ENCODE measurements at regions not wholly inside any gene's neighbourhood (a gene's known extent, or its start where the extent isn't known, plus 50 kb on each side); places are given as distances from the start of the nearest gene placed in this dataset.

DNA sequence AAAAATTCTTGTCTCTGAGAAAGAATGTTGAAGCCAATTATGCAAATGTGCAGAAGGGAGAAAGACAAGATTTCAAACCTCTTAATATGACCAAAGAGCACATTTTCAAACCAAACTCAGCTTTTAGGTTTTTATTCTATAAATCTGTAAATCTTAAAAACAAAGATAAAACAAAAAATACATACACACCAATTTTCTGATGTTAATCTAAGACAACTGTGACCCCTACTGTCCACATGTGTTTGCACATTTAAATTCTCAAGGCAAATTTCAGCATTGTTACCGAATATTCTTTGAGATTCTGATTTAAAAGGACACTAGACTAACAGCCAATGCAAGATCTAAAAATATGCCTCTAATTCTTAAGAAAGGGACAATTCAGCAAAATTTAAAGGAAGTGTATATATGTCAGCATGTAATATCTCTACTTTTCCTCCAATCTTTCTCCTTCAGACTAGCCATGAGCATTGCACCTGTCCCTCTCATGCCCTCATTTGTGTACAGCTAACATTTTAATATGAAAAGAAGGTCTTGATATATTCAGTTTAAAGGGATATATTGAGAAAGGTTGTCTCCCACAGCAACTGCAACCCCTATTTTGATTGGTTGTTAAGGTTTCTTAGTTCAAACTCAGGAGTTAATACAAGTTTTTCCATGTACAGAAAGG, 417.9 kb downstream of the IPMK start:
- DNase-seq: peak in 1 of 2 experiments; percentile 1

DNA sequence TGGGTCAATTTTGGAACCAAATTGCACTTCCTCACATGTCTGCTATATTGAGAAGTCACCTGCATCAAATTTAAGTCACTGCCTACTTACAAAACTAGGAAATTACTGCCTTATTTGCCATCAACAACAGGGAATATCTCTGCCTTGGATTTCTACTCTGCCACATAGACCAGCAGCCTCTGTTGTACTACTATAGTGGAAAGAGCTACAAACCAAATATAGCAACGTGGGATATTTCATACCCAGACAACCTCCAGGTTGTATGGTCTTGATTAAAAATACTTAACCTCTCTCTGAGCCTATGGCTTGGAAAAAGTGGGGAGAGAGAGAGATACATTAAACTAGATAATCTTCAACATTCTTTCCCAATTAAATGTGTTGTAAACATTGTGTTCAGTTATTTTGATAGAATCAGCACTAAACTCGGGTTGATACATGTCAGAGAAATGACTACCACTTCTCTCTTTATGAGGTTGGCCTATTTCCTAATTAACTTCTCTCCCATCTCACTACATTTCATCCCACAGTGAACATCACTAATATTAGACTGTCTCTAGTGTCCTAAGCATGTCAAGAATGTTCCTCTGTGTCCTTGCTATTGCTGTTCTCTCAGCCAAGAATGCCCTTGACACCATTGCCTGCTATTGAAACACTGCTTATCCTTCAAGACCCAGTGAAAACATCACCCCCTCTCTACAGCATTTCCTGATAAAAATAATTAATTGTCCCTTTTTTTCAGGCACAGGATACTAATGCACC, 421.2 kb downstream of the IPMK start:
- no peak for DNase-seq

DNA sequence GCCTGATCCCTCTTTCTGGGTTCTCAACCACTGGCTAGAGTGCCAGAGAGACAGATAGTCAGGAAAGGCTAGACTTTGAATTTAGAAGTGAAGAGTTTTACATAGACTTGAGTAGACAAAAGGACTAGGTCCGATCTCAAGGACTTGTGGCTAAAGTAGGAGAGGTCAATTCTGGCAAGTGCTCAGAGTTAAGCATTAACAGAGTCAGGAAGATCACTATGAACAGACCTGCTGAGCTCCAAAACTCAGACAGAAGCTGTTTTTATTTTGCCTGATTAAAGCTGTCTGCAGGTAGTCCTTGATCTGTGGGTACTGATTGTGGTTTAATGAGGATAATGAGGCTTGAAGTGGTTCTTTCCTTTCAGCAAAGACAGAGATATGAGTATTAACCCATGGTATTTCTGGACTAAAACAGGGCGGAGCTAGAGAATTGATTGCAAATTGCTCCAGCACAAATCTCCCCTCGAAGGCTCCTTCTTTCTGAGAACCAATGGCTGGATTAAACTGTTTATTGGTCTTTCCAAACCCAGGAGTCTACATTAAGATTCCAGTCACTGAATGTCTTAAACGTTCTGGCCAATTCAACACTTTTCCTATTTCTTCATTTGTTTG, 423.2 kb downstream of the IPMK start:
- peak in 1 of 2 experiments; percentile 3 for DNase-seq

DNA sequence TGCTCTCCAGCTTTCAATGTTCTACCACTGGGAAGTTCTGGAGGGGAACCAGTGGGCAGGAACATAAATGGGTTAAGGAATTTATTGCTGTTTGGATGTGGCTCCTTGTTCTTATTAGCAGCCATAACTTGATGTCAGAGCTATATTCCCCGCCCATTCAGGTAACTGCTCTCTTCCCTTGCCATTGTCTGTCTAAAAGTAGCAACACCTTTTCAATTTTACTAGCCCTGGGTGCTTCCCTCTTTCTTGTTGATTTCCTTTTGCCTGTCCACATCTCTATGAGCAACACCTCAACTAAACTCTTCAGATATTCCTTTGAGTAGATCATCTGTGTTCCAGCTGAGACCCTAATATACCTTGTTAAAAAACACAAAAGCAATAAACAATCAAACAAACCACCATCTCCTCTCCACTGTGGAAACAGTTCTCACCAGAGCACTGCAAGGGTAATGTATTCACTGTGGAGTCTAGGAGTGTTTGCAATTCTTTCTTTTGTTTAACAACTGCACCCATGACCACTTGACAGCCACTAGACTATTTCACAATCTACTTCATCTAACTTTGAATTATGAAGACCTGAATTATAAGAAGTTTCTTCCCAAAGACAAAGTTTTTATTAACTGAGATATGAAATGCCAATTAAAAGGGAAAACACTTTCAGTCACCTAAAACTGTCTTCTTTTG, 436.7 kb downstream of the IPMK start:
- no peak for DNase-seq

DNA sequence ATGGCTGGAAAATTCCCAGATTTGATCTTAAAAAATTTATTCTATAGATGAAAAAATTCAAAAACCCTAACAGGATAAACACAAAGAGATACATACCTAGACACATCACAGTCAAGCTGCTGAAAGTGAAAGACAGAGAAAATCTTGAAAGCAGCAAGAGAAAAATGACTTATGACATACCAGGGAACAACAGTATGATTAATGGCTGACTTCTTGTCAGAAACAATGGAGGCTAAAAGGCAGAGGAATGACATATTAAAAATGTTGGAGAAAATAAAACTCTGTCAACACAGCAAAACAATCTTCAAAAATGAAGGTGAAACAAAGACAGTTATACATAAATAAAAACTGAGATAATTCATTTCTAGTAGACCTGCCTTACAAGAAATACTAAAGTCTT, 442.7 kb downstream of the IPMK start:
- DNase-seq: no peak

DNA sequence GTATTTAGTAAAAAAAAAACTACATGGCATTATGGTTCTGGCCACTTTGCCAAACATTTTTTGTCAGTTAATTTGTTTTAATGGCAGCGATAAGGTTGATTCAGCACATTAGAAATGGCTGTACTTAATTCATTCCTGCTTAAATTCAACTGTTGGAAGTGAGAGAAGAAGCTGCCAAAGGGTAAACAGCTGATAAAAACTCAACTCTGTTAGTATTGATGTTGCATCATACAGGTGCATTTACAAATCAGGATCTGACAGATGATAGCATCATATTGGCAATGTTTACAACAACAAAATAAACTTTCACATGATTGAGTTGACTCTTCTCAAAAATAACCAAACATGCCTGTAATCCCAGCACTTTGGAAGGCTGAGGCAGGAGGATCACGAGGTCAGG, 444.3 kb downstream of the IPMK start:
- no peak for DNase-seq

DNA sequence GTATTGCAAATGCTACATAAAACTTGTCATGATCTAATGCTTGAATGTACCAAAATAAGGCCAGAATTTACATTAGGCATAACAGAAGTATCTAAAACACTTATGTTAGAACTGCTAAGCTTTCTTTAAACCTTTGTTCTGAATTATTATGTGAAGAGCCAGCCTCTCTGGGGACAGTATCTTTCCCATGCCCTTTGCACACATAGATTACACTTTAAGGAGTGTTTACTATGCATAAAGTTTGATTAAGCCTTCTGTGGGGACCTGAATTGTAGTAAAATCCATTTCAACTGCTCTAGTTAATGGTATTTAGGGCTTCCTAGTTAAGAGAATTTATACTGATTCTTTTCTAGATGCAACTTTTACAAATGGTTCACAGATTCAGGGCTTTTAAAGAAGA, 444.7 kb downstream of the IPMK start:
- no peak for DNase-seq

DNA sequence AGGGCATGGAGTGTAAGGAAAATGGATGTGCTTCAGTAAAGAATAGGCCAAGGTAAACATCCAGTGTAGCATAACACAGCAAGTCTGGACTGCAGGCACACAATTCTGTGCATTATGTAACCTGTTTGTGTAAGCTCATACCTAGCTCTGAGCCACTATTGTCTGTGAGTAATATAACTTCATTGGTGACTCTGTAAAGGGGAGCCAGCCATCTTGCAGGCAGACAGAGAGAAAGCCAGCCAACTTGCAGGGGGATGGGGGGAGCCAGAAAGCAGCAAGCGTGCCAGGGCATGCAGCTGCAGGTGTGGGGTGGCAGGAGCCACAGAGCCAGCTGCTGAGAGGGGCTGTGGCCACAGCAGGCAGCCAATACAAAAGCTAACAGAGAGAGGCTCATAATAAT, 449.2 kb downstream of the IPMK start:
- DNase-seq: peak; percentile 28 to 77

DNA sequence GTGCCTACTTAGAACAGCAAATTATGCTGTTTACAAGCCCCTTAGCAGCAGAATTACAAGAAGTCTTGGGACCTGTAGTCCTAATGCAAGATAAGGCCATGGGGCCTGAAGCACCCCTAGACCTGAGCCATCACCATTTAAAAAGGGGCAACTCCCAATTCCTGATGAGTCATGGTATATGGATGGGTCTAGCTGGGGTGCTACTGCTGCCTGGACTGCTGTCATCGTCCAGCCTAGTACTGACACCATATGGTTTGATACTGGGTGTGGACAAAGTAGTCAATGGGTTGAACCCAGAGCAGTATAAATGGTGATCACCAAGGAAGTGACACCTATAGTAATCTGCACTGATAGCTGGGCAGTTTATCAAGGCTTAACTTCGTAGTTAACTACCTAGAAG, 450.0 kb downstream of the IPMK start:
- DNase-seq: no peak

DNA sequence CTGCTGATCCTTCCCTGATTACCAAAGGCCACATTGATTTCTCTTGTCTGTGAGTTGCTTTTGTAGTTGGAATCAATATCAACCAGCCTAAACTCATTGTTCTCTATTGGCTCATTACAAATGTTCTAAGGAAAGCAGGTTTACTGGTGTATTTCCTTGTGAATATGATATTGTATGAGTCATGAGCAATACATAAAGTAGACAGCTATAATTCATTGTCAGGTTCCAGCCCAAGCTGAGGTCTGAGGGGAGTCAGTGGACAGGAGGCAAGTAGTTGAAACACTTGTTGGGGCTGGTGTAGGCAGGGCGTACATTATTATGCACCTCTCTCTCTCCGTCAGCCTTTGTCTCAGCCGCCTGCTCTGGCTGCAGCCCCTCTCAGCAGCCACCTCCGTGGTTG, 451.7 kb downstream of the IPMK start:
- no peak for DNase-seq

DNA sequence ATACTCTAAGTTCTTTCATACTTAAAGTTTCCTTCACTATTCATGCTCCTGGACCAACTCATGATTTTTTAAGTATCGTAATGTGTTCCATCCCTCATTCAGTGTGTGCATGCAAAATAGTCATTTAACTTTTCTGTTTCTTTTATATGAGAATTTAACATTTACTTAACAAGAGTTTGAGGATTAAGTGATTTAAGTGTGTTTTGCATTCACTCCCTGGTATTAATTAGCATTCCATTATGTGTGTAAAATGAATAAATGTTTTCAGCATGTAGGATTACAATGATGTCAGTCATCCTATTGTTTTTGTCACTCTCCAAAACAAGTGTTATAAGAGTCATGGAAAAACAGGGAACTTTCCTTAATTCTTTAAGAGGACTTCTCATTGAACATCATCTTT, 457.7 kb downstream of the IPMK start:
- no peak for DNase-seq

DNA sequence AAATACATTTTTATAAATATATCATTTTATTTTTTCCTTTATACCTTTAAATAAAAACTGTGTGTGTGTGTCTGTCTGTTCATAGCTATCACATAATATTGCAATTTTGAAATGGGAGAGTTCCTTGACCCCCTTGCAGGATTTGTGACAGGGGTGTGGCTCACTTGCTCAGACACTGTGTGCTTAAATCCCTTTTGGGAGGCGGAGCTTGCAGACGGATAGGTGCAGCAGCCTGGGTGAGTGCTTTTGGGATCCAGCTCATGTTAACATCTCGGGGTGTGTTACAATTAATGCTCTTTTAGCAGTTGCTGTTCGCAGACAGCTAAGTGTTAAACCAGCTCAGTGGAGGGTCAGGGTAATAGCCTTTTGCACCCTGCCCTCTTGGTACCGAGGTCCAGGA, 459.8 kb downstream of the IPMK start:
- DNase-seq: no peak

DNA sequence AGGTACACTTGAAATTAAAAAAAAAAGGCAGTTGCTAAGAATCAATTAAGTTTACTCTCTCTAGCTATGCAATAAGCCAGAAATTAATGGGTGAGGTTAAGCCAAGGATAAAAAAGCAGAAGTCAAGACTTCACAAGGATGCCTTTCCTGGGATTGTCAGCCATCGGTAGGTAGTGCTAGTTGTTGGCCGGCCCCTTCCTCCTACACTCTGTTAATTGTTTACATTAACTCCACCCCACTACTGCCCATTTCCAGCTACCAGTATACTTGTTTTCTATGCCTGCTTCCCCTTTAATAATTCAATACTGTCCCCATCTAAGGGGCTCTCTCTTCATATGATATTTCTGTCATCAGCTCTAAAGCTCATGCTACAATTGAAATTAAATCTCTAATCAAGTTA, 461.0 kb downstream of the IPMK start:
- DNase-seq: no peak

DNA sequence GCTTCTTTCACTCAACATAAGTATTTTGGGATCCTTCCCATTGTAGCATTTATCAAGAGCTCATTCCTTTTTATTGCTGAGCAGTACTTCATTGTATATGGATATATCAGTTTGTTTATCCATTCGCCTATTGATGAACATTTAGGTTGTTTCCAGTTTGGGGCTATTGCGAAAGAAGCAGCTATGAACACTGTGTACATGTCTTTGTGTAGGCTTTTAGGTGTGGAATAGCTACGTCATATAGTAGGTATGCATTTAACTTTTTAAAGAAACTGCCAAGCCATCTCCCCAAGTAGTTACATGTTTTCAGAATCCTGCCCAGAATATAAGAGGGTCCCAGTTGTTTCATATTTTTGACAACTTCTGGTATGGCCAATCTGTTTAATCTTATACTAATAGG, 468.1 kb downstream of the IPMK start:
- no peak for DNase-seq

DNA sequence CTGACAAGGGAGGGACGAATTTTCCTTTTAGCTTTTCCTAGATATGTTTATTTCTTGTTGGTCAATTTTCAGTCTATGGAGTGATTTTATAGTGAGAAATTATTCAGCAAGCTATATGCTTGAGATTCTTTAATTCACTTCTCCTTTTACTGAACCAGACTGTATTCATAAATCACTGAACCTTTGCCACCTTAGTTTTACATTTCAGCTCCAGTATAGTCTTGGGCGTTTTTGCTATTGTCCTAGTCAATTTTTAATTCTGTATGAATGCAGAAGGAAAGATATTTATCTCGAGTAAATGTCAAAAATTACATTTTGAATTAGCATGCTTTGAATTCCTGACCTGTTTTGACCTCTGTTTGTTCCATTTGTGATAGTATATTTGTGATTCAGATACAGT, 468.9 kb downstream of the IPMK start:
- no peak for DNase-seq

DNA sequence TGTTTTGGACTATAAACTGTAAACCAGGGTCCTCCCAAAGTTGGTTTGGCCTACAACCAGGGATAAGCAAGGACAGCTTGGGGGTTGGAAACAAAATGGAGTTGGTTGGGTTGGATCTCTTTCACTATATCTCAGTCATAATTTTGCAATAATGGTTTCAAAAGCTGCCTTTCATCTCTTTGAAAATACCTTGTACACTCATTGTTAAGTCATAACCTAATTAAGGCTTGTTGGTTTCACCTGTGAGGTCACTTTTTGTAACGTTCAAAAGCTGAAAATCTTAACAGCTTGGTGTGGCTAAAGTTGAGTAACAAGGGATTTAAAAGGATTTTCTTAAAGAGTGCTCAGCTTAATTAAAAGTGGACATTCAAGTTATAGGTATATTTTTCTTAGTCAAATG, 476.1 kb downstream of the IPMK start:
- no peak for DNase-seq

DNA sequence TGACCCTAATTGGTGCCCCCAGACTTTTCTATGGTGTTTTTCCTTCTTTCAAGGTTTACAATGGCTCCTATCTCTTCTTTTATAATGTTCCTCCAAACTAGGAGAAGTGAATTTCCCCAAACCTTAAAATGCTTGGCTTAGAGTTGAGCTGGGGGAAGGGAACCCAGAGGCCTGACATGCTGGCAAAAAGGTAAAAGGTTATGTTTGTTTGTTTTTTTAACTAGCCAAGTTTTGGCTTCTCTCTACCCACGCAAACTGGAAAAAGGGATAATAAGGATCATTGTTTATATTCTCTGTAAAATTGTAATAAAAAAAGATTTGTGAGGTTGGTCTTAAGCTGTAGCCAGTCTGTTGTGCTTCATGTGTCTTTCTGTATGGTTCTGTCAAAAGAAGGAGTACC, 477.0 kb downstream of the IPMK start:
- DNase-seq: no peak

DNA sequence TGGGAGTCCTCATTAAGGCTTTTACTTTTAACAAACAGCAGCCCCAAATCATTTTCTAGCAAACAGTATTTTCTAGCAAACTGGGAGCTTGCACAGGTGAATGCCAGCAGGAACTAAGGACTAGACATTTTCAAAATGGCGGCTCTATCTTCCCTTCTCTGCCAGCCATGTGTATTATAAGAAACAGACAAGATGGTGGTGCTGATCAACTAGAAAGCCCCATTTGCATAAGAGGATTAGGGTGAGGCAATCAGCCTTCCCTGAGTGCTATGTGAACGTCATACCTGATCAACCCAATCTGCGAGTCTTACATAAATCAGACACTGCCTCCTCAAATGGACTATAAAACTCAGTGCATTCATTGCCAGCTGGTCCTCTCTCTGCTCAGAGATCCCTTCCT, 479.6 kb downstream of the IPMK start:
- DNase-seq: no peak

DNA sequence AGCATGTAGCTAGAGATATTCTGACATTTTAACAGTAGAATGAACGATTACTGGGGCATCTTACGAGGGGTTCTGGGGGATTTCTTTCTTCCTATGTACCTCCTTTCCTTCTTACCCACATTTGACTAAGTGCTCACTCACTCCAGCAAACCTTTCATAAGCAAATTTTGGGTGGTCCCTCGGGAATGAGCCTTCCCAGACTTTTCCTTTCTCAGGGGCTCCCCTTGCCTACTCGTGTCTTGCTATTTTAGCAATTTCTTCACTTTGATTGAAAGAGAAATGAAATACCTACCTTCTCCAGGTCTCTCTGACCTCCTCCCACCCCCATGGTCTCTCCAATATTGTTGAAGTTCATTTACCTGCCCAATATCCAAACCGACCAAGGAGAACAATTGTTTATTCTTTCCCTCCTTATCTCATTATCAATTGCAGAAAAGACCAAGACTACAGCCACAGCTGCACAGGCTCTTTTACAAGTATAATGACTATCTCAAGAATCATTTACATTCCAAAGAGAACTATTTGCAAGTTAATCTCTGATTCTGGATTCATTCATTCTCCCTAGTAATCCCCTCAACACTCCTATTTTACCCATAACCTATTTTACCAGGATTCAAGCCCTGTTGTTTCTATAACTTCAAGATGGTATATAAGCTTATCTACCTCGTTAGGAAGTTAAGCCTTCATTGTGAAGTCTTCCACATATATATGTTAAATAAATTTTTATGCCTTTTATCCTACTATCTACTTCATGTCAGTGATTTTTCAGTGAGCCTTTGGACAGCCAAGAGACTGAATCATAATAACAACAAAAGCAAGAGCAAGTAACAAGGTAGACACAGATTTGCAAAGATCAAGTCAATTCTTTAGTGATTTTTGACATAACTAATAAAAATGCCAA, 480.6 kb downstream of the IPMK start:
- no peak for DNase-seq

DNA sequence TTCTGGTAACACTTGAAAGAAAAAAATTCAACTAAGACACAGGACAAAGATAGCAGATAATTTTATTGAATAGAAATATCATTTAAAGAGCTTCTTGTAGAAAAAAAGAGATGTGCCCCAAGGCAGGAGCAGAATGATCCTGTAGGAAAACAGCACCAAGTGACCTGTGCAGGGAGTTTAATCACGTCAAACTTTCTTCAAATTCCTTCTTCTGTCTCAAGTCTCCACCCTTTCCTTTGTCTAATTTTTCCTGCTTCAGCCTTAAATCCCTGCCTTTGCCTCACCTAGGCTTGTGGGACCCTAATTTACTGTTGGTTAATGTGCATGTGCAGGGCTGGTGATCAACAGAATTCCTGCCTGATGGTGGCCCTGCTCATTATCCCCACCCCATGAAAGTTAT, 481.4 kb downstream of the IPMK start:
- DNase-seq: no peak

DNA sequence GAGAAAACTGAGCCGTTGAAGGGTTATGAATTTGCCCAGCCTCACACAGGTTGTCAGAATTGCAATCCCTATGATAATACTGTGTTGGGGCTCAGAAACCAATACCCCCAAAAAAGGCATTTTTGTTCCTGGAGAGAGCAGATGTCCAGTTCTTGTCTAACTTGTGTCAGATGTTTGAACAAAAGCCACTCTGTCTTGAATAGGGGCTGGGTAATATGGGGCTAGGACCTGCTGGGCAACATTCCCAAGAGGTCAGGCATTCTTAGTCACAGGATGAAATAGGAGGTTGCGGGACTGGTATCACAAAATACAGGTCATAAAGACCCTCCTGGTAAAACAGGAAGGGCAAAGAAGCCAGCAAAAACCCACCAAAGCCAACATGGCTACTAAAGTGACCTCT, 482.1 kb downstream of the IPMK start:
- DNase-seq: no peak

DNA sequence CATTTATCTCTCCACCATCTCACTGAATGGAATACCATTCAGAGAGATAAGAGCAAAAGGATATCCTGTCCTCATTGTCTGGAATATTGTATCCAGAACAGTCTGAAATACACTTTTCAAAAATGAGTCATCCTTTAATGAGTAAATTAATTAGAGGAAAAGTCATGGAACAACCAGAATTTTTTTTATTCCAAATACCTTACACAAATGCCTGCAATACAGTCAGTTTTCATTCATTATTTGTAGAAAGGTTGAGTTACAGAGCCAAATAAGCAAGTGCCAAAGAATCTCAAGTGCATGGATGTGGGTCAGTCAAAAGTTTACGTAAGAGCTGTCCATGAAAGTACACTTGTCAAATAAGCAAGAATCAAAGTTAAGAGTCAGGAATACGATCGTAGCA, 482.6 kb downstream of the IPMK start:
- no peak for DNase-seq

Measured in NCI-H2081 (cell line).